SK-N-SH (cell line): ENCODE measurements at regions not wholly inside any gene's neighbourhood (a gene's known extent, or its start where the extent isn't known, plus 50 kb on each side); places are given as distances from the start of the nearest gene placed in this dataset.

Experiments used
- CTCF ChIP-seq: fragments of 200-600 bp; sonication (generic); IDR thresholded peaks from 2 replicates; pipeline ENCODE4 v1.6.1; 2017; ENCODE audit warnings: antibody characterized with exemption, mild to moderate bottlenecking, moderate library complexity
- GABPA ChIP-seq: IDR thresholded peaks from 2 replicates; pipeline ENCODE4 v1.4.0; 2012; ENCODE audit warnings: low read depth, mild to moderate bottlenecking
- RFX5 ChIP-seq: IDR thresholded peaks from 2 replicates; pipeline ENCODE4 v1.6.1; 2012; ENCODE audit warnings: mild to moderate bottlenecking, improper control_type of control experiment, low read length
- RXRA ChIP-seq: IDR thresholded peaks from 2 replicates; pipeline ENCODE4 v1.4.0; 2012; ENCODE audit warnings: low read depth, mild to moderate bottlenecking, borderline replicate concordance
- YY1 ChIP-seq: IDR thresholded peaks from 2 replicates; pipeline ENCODE4 v1.4.0; 2012; ENCODE audit warnings: low read depth, mild to moderate bottlenecking

- TF ChIP-seq CTCF (no peak), RFX5 (no peak), RXRA (no peak), GABPA (no peak), YY1 (no peak)
Measured at GRCh38 chr12:60311940-60312339, 716.1 kb downstream of the SLC16A7 start.
